ENCODE measurements at regions not wholly inside any gene's neighbourhood (a gene's known extent, or its start where the extent isn't known, plus 50 kb on each side); places are given as distances from the start of the nearest gene placed in this dataset.

GRCh38 chr9:115362101-115362500, 244.1 kb upstream of the TNC start:
- Mint-ChIP-seq H3K27ac (ENCODE audit: unreplicated experiment) (no peak overlapping the region), H3K4me3 (ENCODE audit: low read depth, unreplicated experiment) (no peak overlapping the region), H3K4me1 (ENCODE audit: low read depth, unreplicated experiment) (no peaks in the 10 kb centered on the region), H3K9me3 (ENCODE audit: low read depth, unreplicated experiment) (no peaks in the 10 kb centered on the region), H3K27me3 (ENCODE audit: unreplicated experiment) (no peaks in the 10 kb centered on the region), H3K36me3 (ENCODE audit: insufficient read depth, unreplicated experiment) (no peaks in the 10 kb centered on the region)
- BruUV-seq (replicated peaks) = no TSS peak
- CTCF ChIA-PET = no interaction called here
- DNase-seq = no peak
- intact Hi-C loops (cut with micrococcal nuclease; ENCODE audit: unreplicated experiment) = no loop called here
- no peak for TF ChIP-seq CTCF (IDR thresholded peaks at IDR 0.05; ENCODE audit: unreplicated experiment)

GRCh38 chr9:115362640-115363039, 244.7 kb upstream of the TNC start:
- no peaks in the 10 kb centered on the region for H3K4me1 Mint-ChIP-seq (ENCODE audit: low read depth, unreplicated experiment)
- H3K27ac Mint-ChIP-seq (ENCODE audit: unreplicated experiment) = no peak overlapping the region
- intact Hi-C loops (cut with micrococcal nuclease; ENCODE audit: unreplicated experiment) = no loop called here
- H3K4me3 Mint-ChIP-seq (ENCODE audit: low read depth, unreplicated experiment) = no peak overlapping the region
- TF ChIP-seq CTCF (IDR thresholded peaks at IDR 0.05; ENCODE audit: unreplicated experiment) = no peak
- no peak for DNase-seq
- BruUV-seq (replicated peaks) = no TSS peak
- CTCF ChIA-PET = no interaction called here
- H3K27me3 Mint-ChIP-seq (ENCODE audit: unreplicated experiment) = no peaks in the 10 kb centered on the region
- no peaks in the 10 kb centered on the region for H3K9me3 Mint-ChIP-seq (ENCODE audit: low read depth, unreplicated experiment)
- no peaks in the 10 kb centered on the region for H3K36me3 Mint-ChIP-seq (ENCODE audit: insufficient read depth, unreplicated experiment)

- intact Hi-C loops (cut with micrococcal nuclease; ENCODE audit: unreplicated experiment) = no loop called here
- Mint-ChIP-seq H3K36me3 (ENCODE audit: insufficient read depth, unreplicated experiment) (no peaks in the 10 kb centered on the region), H3K9me3 (ENCODE audit: low read depth, unreplicated experiment) (no peaks in the 10 kb centered on the region), H3K4me1 (ENCODE audit: low read depth, unreplicated experiment) (no peaks in the 10 kb centered on the region), H3K27ac (ENCODE audit: unreplicated experiment) (no peak overlapping the region), H3K4me3 (ENCODE audit: low read depth, unreplicated experiment) (no peak overlapping the region), H3K27me3 (ENCODE audit: unreplicated experiment) (no peaks in the 10 kb centered on the region)
- CTCF ChIA-PET = interaction anchor here (0.6 kb wide), 1 partner anchor 246 kb away, joined by 3 read pairs; no protein-coding TSS in a partner anchor
- TF ChIP-seq CTCF (IDR thresholded peaks at IDR 0.05; ENCODE audit: unreplicated experiment) = no peak
- DNase-seq = no peak
- no TSS peak for BruUV-seq (replicated peaks)
Observed at GRCh38 chr9:115364991-115365390, 247.0 kb upstream of the TNC start.

GRCh38 chr9:115367321-115367720, 249.4 kb upstream of the TNC start:
- Mint-ChIP-seq H3K36me3 (ENCODE audit: insufficient read depth, unreplicated experiment) (no peaks in the 10 kb centered on the region), H3K4me1 (ENCODE audit: low read depth, unreplicated experiment) (peaks cover 3% of the 10 kb centered on the region), H3K27ac (ENCODE audit: unreplicated experiment) (no peak overlapping the region), H3K4me3 (ENCODE audit: low read depth, unreplicated experiment) (no peak overlapping the region), H3K27me3 (ENCODE audit: unreplicated experiment) (no peaks in the 10 kb centered on the region), H3K9me3 (ENCODE audit: low read depth, unreplicated experiment) (no peaks in the 10 kb centered on the region)
- CTCF ChIA-PET = no interaction called here
- no peak for DNase-seq
- no peak for TF ChIP-seq CTCF (IDR thresholded peaks at IDR 0.05; ENCODE audit: unreplicated experiment)
- BruUV-seq (replicated peaks) = no TSS peak
- intact Hi-C loops (cut with micrococcal nuclease; ENCODE audit: unreplicated experiment) = no loop called here

Measured in Calu3 (cell line).